ENCODE measurements at regions not wholly inside any gene's neighbourhood (a gene's known extent, or its start where the extent isn't known, plus 50 kb on each side); places are given as distances from the start of the nearest gene placed in this dataset.

GRCh38 chr5:96265487-96265886, 167.6 kb downstream of the PCSK1 start:
- POLR2A ChIA-PET, result no interaction called here

DNA sequence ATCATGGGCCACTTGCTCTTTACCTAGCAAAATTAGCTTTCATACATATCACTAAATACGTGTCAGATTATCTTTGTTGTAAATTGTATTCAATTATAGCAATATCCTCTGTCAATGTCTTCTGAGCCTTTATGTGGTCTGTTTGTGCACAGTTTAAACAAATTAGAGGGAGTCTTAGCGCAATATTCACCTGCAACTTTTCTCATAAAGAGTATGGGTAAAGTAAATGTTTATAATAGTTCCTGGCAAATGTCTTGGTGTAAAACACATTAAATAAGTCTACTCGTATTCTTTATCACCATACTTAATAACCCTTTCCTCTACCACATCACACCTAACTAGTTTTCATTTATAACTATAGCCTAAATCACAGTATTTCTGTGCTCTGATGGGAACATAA, 169.0 kb downstream of the PCSK1 start:
- ChIA-PET POLR2A (no interaction called here), CTCF (no interaction called here)
- TF ChIP-seq CTCF (IDR thresholded peaks at IDR 0.05), result no peak
- Histone ChIP-seq H3K4me1 (ENCODE audit: insufficient read depth, low read length) (no peaks in the 10 kb centered on the region), H3K36me3 (ENCODE audit: insufficient read depth, low read length) (no peaks in the 10 kb centered on the region), H3K27me3 (ENCODE audit: control insufficient read depth in 1 of 2, insufficient read depth in 2 of 2, low read length in 2 of 2) (no peaks in the 10 kb centered on the region), H3K27ac (ENCODE audit: low read depth in 1 of 2, low read length in 2 of 2) (no peak overlapping the region), H3K4me3 (ENCODE audit: low read length) (no peak overlapping the region), H3K9me3 (ENCODE audit: control insufficient read depth in 1 of 2, insufficient read depth in 1 of 2, low read length in 2 of 2) (peaks cover 0 to 17% of the 10 kb centered on the region in 2 experiments)
- H3K36me3 Mint-ChIP-seq (ENCODE audit: low read depth), result no peaks in the 10 kb centered on the region
- ATAC-seq (ENCODE audit: poor library complexity) (no peak), DNase-seq (no peak)
- no peak overlapping the region for H3K4me3 Mint-ChIP-seq
- no peaks in the 10 kb centered on the region for H3K4me1 Mint-ChIP-seq (ENCODE audit: low read depth)
- intact Hi-C loops (cut with DNase I, micrococcal nuclease), result no loop called here
- H3K27me3 Mint-ChIP-seq, result peaks cover 24% of the 10 kb centered on the region
- H3K9me3 Mint-ChIP-seq, result peaks cover 9% of the 10 kb centered on the region
- no peak overlapping the region for H3K27ac Mint-ChIP-seq

More at GRCh38 chr5:96265487-96265886, 167.6 kb downstream of the PCSK1 start:
- H3K27ac Mint-ChIP-seq, result no peak overlapping the region
- Histone ChIP-seq H3K36me3 (ENCODE audit: insufficient read depth, low read length) (no peaks in the 10 kb centered on the region), H3K27ac (ENCODE audit: low read depth in 1 of 2, low read length in 2 of 2) (no peak overlapping the region), H3K4me3 (ENCODE audit: low read length) (no peak overlapping the region), H3K27me3 (ENCODE audit: control insufficient read depth in 1 of 2, insufficient read depth in 2 of 2, low read length in 2 of 2) (no peaks in the 10 kb centered on the region), H3K9me3 (ENCODE audit: control insufficient read depth in 1 of 2, insufficient read depth in 1 of 2, low read length in 2 of 2) (peaks cover 0 to 17% of the 10 kb centered on the region in 2 experiments), H3K4me1 (ENCODE audit: insufficient read depth, low read length) (no peaks in the 10 kb centered on the region)
- H3K4me1 Mint-ChIP-seq (ENCODE audit: low read depth), result no peaks in the 10 kb centered on the region
- H3K27me3 Mint-ChIP-seq, result peaks cover 24% of the 10 kb centered on the region
- intact Hi-C loops (cut with DNase I, micrococcal nuclease), result no loop called here
- CTCF ChIA-PET, result no interaction called here
- H3K4me3 Mint-ChIP-seq, result no peak overlapping the region
- peaks cover 20% of the 10 kb centered on the region for H3K9me3 Mint-ChIP-seq
- H3K36me3 Mint-ChIP-seq (ENCODE audit: low read depth), result no peaks in the 10 kb centered on the region
- ATAC-seq (ENCODE audit: poor library complexity) (no peak), DNase-seq (no peak)
- no peak for TF ChIP-seq CTCF (IDR thresholded peaks at IDR 0.05)

DNA sequence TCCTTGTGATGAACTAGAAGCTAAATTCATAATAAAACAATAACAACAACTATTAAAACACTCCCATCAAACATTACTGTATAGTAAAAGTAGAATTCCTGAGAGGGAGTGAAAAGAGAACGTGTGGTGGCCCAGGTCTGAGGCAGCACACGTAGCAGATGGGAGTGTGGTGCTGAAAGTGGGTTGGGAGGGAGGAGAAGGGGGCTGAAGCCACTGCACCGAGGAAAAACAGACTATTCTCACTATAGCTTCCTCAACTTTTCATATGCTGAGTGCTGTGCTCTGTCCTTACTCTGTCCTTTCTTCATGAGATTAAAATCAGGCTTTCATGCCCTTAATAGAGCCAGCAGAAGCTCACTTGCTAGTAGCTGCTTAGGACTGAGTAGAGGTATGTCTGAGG, 170.9 kb downstream of the PCSK1 start:
- H3K9me3 Mint-ChIP-seq, result peaks cover 3% of the 10 kb centered on the region
- ChIA-PET CTCF (no interaction called here), POLR2A (no interaction called here)
- H3K36me3 ChIP-seq (ENCODE audit: insufficient read depth, low read length), result no peaks in the 10 kb centered on the region
- H3K27ac Mint-ChIP-seq, result no peak overlapping the region
- H3K4me1 Mint-ChIP-seq (ENCODE audit: low read depth), result no peaks in the 10 kb centered on the region
- TF ChIP-seq CTCF (IDR thresholded peaks at IDR 0.05), result no peak
- ATAC-seq (ENCODE audit: poor library complexity) (no peak), DNase-seq (no peak)
- intact Hi-C loops (cut with DNase I, micrococcal nuclease), result no loop called here
- H3K27ac ChIP-seq (ENCODE audit: low read depth in 1 of 2, low read length in 2 of 2), result no peak overlapping the region
- H3K4me1 ChIP-seq (ENCODE audit: insufficient read depth, low read length), result no peaks in the 10 kb centered on the region
- no peak overlapping the region for H3K4me3 ChIP-seq (ENCODE audit: low read length)
- H3K36me3 Mint-ChIP-seq (ENCODE audit: low read depth), result no peaks in the 10 kb centered on the region
- no peaks in the 10 kb centered on the region for H3K27me3 ChIP-seq (ENCODE audit: control insufficient read depth in 1 of 2, insufficient read depth in 2 of 2, low read length in 2 of 2)
- no peak overlapping the region for H3K4me3 Mint-ChIP-seq
- peaks cover 0 to 14% of the 10 kb centered on the region in 2 experiments for H3K9me3 ChIP-seq (ENCODE audit: control insufficient read depth in 1 of 2, insufficient read depth in 1 of 2, low read length in 2 of 2)
- peaks cover 24% of the 10 kb centered on the region for H3K27me3 Mint-ChIP-seq

Measured in CD4-positive, alpha-beta T cell (primary cell).